ENCODE measurements at regions not wholly inside any gene's neighbourhood (a gene's known extent, or its start where the extent isn't known, plus 50 kb on each side); places are given as distances from the start of the nearest gene placed in this dataset.
"Not testable (repeated sequence)": the region's sequence is repeated elsewhere in the genome, so short reads cannot be mapped to it uniquely, and the experiment has no call there.

- no peak for DNase-seq (ENCODE audit: low read depth in 2 of 2)
These were observed 589.4 kb downstream of the PPP4R3C start for GRCh38 chrX:26873736-26874135.

GRCh38 chrX:26871967-26872366 is 591.2 kb downstream of the PPP4R3C start:
- DNase-seq (ENCODE audit: low read depth in 2 of 2) = no peak

GRCh38 chrX:26851981-26852380 is 611.2 kb downstream of the PPP4R3C start:
- DNase-seq (ENCODE audit: low read depth in 2 of 2) = no peak

GRCh38 chrX:26848511-26848910 is 614.6 kb downstream of the PPP4R3C start:
- no peak for DNase-seq (ENCODE audit: low read depth in 2 of 2)

- no peak for DNase-seq (ENCODE audit: low read depth in 2 of 2)
These were observed 618.1 kb downstream of the PPP4R3C start for GRCh38 chrX:26845056-26845455.

- no peak for DNase-seq (ENCODE audit: low read depth in 2 of 2)
These were observed 606.5 kb downstream of the MAGEB5 start for GRCh38 chrX:26822448-26822847.

GRCh38 chrX:26789751-26790150 is 573.8 kb downstream of the MAGEB5 start:
- no peak for DNase-seq (ENCODE audit: low read depth in 2 of 2)

- DNase-seq (ENCODE audit: low read depth in 2 of 2) = no peak
These were observed 572.5 kb downstream of the MAGEB5 start for GRCh38 chrX:26788402-26788998.

GRCh38 chrX:26783512-26784225 is 567.7 kb downstream of the MAGEB5 start:
- no peak for DNase-seq (ENCODE audit: low read depth in 2 of 2)

GRCh38 chrX:26778320-26778888 is 562.4 kb downstream of the MAGEB5 start:
- no peak for DNase-seq (ENCODE audit: low read depth in 2 of 2)

GRCh38 chrX:26762253-26762652 is 546.3 kb downstream of the MAGEB5 start:
- no peak for DNase-seq (ENCODE audit: low read depth in 2 of 2)

- DNase-seq (ENCODE audit: low read depth in 2 of 2) = not testable (repeated sequence)
These were observed 539.8 kb downstream of the MAGEB5 start for GRCh38 chrX:26755760-26756159.

- no peak for DNase-seq (ENCODE audit: low read depth in 2 of 2)
These were observed 531.9 kb downstream of the MAGEB5 start for GRCh38 chrX:26747877-26748276.

GRCh38 chrX:26722666-26723428 is 506.9 kb downstream of the MAGEB5 start:
- DNase-seq (ENCODE audit: low read depth in 2 of 2) = no peak

GRCh38 chrX:26672571-26672970 is 456.6 kb downstream of the MAGEB5 start:
- no peak for DNase-seq (ENCODE audit: low read depth in 2 of 2)

GRCh38 chrX:26670521-26670920 is 454.6 kb downstream of the MAGEB5 start:
- no peak for DNase-seq (ENCODE audit: low read depth in 2 of 2)

GRCh38 chrX:26664919-26665318 is 448.9 kb downstream of the MAGEB5 start:
- no peak for DNase-seq (ENCODE audit: low read depth in 2 of 2)

- no peak for DNase-seq (ENCODE audit: low read depth in 2 of 2)
These were observed 437.1 kb downstream of the MAGEB5 start for GRCh38 chrX:26653050-26653449.

- no peak for DNase-seq (ENCODE audit: low read depth in 2 of 2)
These were observed 435.8 kb downstream of the MAGEB5 start for GRCh38 chrX:26651755-26652154.

GRCh38 chrX:26649534-26649933 is 433.6 kb downstream of the MAGEB5 start:
- no peak for DNase-seq (ENCODE audit: low read depth in 2 of 2)

- no peak for DNase-seq (ENCODE audit: low read depth in 2 of 2)
These were observed 415.4 kb downstream of the MAGEB5 start for GRCh38 chrX:26631385-26631784.

- no peak for DNase-seq (ENCODE audit: low read depth in 2 of 2)
These were observed 398.0 kb downstream of the MAGEB5 start for GRCh38 chrX:26613956-26614355.

- DNase-seq (ENCODE audit: low read depth in 2 of 2) = no peak
These were observed 391.0 kb downstream of the MAGEB5 start for GRCh38 chrX:26606971-26607370.
